T-helper 2 cell treated with Interferon-gamma antibody and Interleukin-4, amounts not matched to agents 100 ng/mL and 5 ng/mL, for 36 hours (primary cell): ENCODE measurements at regions not wholly inside any gene's neighbourhood (a gene's known extent, or its start where the extent isn't known, plus 50 kb on each side); places are given as distances from the start of the nearest gene placed in this dataset.

Source experiments
- intact Hi-C: fragments of 100-400 bp; cut with micrococcal nuclease; formaldehyde crosslinking; loops from one replicate; pipeline ENCODE4 v1.15.1; 2023

GRCh38 chr1:204819495-204819894 is 51.2 kb upstream of the NFASC start:
- intact Hi-C loops: no loop called here
